ENCODE measurements at regions not wholly inside any gene's neighbourhood (a gene's known extent, or its start where the extent isn't known, plus 50 kb on each side); places are given as distances from the start of the nearest gene placed in this dataset.

- H4K5ac ChIP-seq (ENCODE audit: low read depth, low read length): no peak overlapping the region; the same call in 1 of the 2 replicates
- WGBS, 2 experiments (ENCODE audit: extremely low coverage in 2 of 2, insufficient read length in 1 of 2): 5% methylated on average over 30 of the region's 49 CpGs; no CpG with 5 or more reads in 1 of the 2 experiments
- peak overlapping the region; percentile 93 for H2AFZ ChIP-seq (replicated peaks; ENCODE audit: low read length, poor library complexity)
- peak overlapping the region; percentile 85 for H2AK9ac ChIP-seq (replicated peaks; ENCODE audit: low read depth, low read length, poor library complexity)
- ChIA-PET CTCF (no interaction called here), POLR2A (ENCODE audit: unreplicated experiment) (no interaction called here)
- H3K9me1 ChIP-seq (ENCODE audit: insufficient read depth, low read length): no peaks in the 10 kb centered on the region
- peak overlapping the region; percentile 73; the same call in 1 of the 2 replicates for H3K23ac ChIP-seq (ENCODE audit: low read depth, low read length)
- no peak overlapping the region for H2BK15ac ChIP-seq (ENCODE audit: low read depth, low read length)
- TF ChIP-seq RCOR1 (IDR thresholded peaks at IDR 0.05; ENCODE audit: insufficient replicate concordance, low read length) (no peak), CTCF (conservative IDR thresholded peaks at IDR 0.05; ENCODE audit: low read depth, low read length) (no peak), FOS (IDR thresholded peaks at IDR 0.05; ENCODE audit: low read depth, low read length) (no peak), BHLHE40 (IDR thresholded peaks at IDR 0.05; ENCODE audit: low read depth, low read length) (peak; percentile 54; the same call in 1 of the 2 replicates), ELK1 (IDR thresholded peaks at IDR 0.05; ENCODE audit: borderline replicate concordance, low read depth, low read length) (no peak)
- H2BK5ac ChIP-seq (ENCODE audit: low read depth, low read length, poor library complexity, severe bottlenecking): no peak overlapping the region
- H2AK5ac ChIP-seq (ENCODE audit: low read depth, low read length): no peak overlapping the region
- H3K27me3 ChIP-seq (ENCODE audit: control insufficient read depth, insufficient read depth, low read length): peaks cover 32% of the 10 kb centered on the region
- no peaks in the 10 kb centered on the region for H3K79me1 ChIP-seq (ENCODE audit: low read depth in 1 of 2, low read length in 2 of 2)
- in situ Hi-C loops (cut with MboI; ENCODE audit: low sequenced_read_pairs): no loop called here
- H3K9me3 ChIP-seq (ENCODE audit: control insufficient read depth, insufficient read depth, low read length): no peaks in the 10 kb centered on the region
- no peak overlapping the region; a peak in 1 of 4 replicates for H4K8ac ChIP-seq (ENCODE audit: low read depth in 2 of 2, low read length in 2 of 2)
- H3K4ac ChIP-seq (ENCODE audit: low read depth, low read length): no peak overlapping the region
- H3K27ac ChIP-seq (ENCODE audit: insufficient read depth, low read length): no peak overlapping the region
- H3K56ac ChIP-seq (ENCODE audit: extremely low read depth, insufficient read depth, low read length): no peak overlapping the region
- no peaks in the 10 kb centered on the region for H3K36me3 ChIP-seq (ENCODE audit: control insufficient read depth, insufficient read depth, low read length)
- H3K4me3 ChIP-seq (ENCODE audit: insufficient read depth, low read depth, low read length): peak overlapping the region; percentile 81
- ATAC-seq (ENCODE audit: low read depth): peak; percentile 78
- BruUV-seq (replicated peaks): no TSS peak
- DNase-seq: peak; percentile 39
- peak overlapping the region; percentile 51; the same call in 1 of the 2 replicates for H3K14ac ChIP-seq (replicated peaks; ENCODE audit: low read depth, low read length)
- H2BK20ac ChIP-seq (ENCODE audit: low read depth, low read length): no peak overlapping the region
- H3K4me1 ChIP-seq (ENCODE audit: control insufficient read depth, insufficient read depth, low read length): peaks cover 3% of the 10 kb centered on the region; the same call in 1 of the 2 replicates
- no peak overlapping the region for H3K18ac ChIP-seq (ENCODE audit: low read depth, low read length)
- no peak overlapping the region for H4K91ac ChIP-seq (ENCODE audit: insufficient read depth, low read depth, low read length)
- dilution Hi-C loops (cut with HindIII; ENCODE audit: low sequenced_read_pairs, unreplicated experiment): no loop called here
- peak overlapping the region; percentile 56 for H3K9ac ChIP-seq (ENCODE audit: low read depth, low read length)
- H2BK120ac ChIP-seq (ENCODE audit: low read depth, low read length): peak overlapping the region; percentile 32; the same call in 1 of the 2 replicates
- intact Hi-C loops (cut with micrococcal nuclease): no loop called here
- H3K4me2 ChIP-seq (ENCODE audit: low read depth, low read length): peak overlapping the region; percentile 98
- H4K20me1 ChIP-seq (ENCODE audit: insufficient read depth, low read length): no peaks in the 10 kb centered on the region
Measured at GRCh38 chr1:228646717-228647522, 88.4 kb upstream of the RHOU start.
